Osteoblast (primary cell): ENCODE measurements at regions not wholly inside any gene's neighbourhood (a gene's known extent, or its start where the extent isn't known, plus 50 kb on each side); places are given as distances from the start of the nearest gene placed in this dataset.

Source experiments
- DNase-seq: peaks from one replicate; pipeline ENCODE4 v3.0.0; 2011; ENCODE audit warnings: low spot score, mixed read lengths; ENCODE audit not compliant: insufficient read length; ENCODE audit errors: missing footprints
- H2AFZ ChIP-seq: 2 replicates; pipeline ENCODE4 v1.6.0; 2011; ENCODE audit warnings: mild to moderate bottlenecking, low read length
- H3K27ac ChIP-seq: 2 replicates; pipeline ENCODE4 v1.5.1; 2011; ENCODE audit warnings: mild to moderate bottlenecking, low read depth, low read length, moderate library complexity
- H3K27me3 ChIP-seq: 2 replicates; pipeline ENCODE4 v1.6.0; 2012; ENCODE audit warnings: mild to moderate bottlenecking, control low read depth, inconsistent platforms, low read length, moderate library complexity; ENCODE audit not compliant: insufficient read depth
- H3K36me3 ChIP-seq: 2 replicates; pipeline ENCODE4 v1.5.1; 2011; ENCODE audit warnings: mild to moderate bottlenecking, low read length, control low read depth, moderate library complexity; ENCODE audit not compliant: insufficient read depth
- H3K4me1 ChIP-seq: 2 replicates; pipeline ENCODE4 v1.5.1; 2011; ENCODE audit warnings: mild to moderate bottlenecking, low read length, control low read depth, moderate library complexity; ENCODE audit not compliant: insufficient read depth
- H3K4me2 ChIP-seq: 2 replicates; pipeline ENCODE4 v1.6.0; 2011; ENCODE audit warnings: mild to moderate bottlenecking, low read length; ENCODE audit not compliant: insufficient read depth
- H3K4me3 ChIP-seq: fragments of 200-600 bp; sonication (generic); 3 replicates; pipeline ENCODE4 v1.5.1; 2012; ENCODE audit warnings: mild to moderate bottlenecking, low read length, inconsistent platforms; ENCODE audit not compliant: insufficient read depth
- H3K79me2 ChIP-seq: 2 replicates; pipeline ENCODE4 v1.6.0; 2012; ENCODE audit warnings: mild to moderate bottlenecking, low read length, control low read depth, inconsistent platforms; ENCODE audit not compliant: insufficient read depth
- H3K9me3 ChIP-seq: 2 replicates; pipeline ENCODE4 v1.5.1; 2011; ENCODE audit warnings: low read depth, low read length, control low read depth
- H4K20me1 ChIP-seq: 2 replicates; pipeline ENCODE4 v1.6.0; 2012; ENCODE audit warnings: mild to moderate bottlenecking, low read length, control low read depth; ENCODE audit not compliant: insufficient read depth
- TF ChIP-seq, protein P1 (sequence below): IDR thresholded peaks from 2 replicates; pipeline ENCODE4 v1.5.1; 2011; ENCODE audit warnings: mild to moderate bottlenecking, low read depth, low read length, moderate library complexity; ENCODE audit errors: extremely low read depth

GRCh38 chr5:4208537-4208936 lies 612.9 kb downstream of the IRX1 start:
- TF ChIP-seq, protein P1, sequence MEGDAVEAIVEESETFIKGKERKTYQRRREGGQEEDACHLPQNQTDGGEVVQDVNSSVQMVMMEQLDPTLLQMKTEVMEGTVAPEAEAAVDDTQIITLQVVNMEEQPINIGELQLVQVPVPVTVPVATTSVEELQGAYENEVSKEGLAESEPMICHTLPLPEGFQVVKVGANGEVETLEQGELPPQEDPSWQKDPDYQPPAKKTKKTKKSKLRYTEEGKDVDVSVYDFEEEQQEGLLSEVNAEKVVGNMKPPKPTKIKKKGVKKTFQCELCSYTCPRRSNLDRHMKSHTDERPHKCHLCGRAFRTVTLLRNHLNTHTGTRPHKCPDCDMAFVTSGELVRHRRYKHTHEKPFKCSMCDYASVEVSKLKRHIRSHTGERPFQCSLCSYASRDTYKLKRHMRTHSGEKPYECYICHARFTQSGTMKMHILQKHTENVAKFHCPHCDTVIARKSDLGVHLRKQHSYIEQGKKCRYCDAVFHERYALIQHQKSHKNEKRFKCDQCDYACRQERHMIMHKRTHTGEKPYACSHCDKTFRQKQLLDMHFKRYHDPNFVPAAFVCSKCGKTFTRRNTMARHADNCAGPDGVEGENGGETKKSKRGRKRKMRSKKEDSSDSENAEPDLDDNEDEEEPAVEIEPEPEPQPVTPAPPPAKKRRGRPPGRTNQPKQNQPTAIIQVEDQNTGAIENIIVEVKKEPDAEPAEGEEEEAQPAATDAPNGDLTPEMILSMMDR, result no peak

DNA sequence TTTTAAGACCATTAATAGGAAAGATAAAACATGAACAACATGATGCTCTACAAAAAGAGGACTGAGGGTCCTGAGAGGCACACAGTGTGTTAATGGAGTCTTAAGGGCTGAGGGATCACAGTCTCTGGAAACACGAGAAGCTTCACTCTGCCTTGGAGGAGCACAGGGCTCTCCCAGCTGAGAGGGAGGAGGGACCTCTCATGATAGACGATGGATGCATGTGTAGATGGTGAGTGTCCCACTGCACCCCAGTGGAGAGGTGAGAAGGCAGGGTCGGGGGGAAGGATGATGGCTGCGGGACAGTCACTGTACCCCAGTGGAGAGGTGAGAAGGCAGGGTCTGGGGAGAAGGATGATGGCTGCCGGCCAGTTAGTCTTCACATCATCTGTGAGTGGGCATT lies 613.4 kb downstream of the IRX1 start:
- Histone ChIP-seq H3K4me3 (no peak overlapping the region), H3K4me2 (no peak overlapping the region), H3K4me1 (no peaks in the 10 kb centered on the region), H3K9me3 (peaks cover 5% of the 10 kb centered on the region), H2AFZ (no peak overlapping the region), H3K36me3 (no peaks in the 10 kb centered on the region), H3K27ac (no peak overlapping the region), H4K20me1 (no peaks in the 10 kb centered on the region), H3K27me3 (no peaks in the 10 kb centered on the region), H3K79me2 (no peaks in the 10 kb centered on the region)
- TF ChIP-seq, protein P1, result no peak
- DNase-seq, result no peak

More at GRCh38 chr5:4208537-4208936, 612.9 kb downstream of the IRX1 start:
- H3K4me3 ChIP-seq, result no peak overlapping the region
- no peak overlapping the region for H3K4me2 ChIP-seq
- H3K36me3 ChIP-seq, result no peaks in the 10 kb centered on the region
- no peak overlapping the region for H3K27ac ChIP-seq
- DNase-seq, result no peak
- H3K4me1 ChIP-seq, result no peaks in the 10 kb centered on the region
- H3K9me3 ChIP-seq, result peaks cover 5% of the 10 kb centered on the region
- H2AFZ ChIP-seq, result no peak overlapping the region
- no peaks in the 10 kb centered on the region for H3K79me2 ChIP-seq
- no peaks in the 10 kb centered on the region for H3K27me3 ChIP-seq
- no peaks in the 10 kb centered on the region for H4K20me1 ChIP-seq

- H3K4me1 ChIP-seq, result no peaks in the 10 kb centered on the region
- no peaks in the 10 kb centered on the region for H4K20me1 ChIP-seq
- no peak overlapping the region for H3K4me3 ChIP-seq
- H3K4me2 ChIP-seq, result no peak overlapping the region
- no peak overlapping the region for H2AFZ ChIP-seq
- no peak overlapping the region for H3K27ac ChIP-seq
- no peaks in the 10 kb centered on the region for H3K79me2 ChIP-seq
- H3K27me3 ChIP-seq, result no peaks in the 10 kb centered on the region
- TF ChIP-seq, protein P1, result no peak
- DNase-seq, result no peak
- H3K9me3 ChIP-seq, result no peaks in the 10 kb centered on the region
- H3K36me3 ChIP-seq, result no peaks in the 10 kb centered on the region
These were observed 616.6 kb downstream of the IRX1 start for GRCh38 chr5:4212071-4212739.

DNA sequence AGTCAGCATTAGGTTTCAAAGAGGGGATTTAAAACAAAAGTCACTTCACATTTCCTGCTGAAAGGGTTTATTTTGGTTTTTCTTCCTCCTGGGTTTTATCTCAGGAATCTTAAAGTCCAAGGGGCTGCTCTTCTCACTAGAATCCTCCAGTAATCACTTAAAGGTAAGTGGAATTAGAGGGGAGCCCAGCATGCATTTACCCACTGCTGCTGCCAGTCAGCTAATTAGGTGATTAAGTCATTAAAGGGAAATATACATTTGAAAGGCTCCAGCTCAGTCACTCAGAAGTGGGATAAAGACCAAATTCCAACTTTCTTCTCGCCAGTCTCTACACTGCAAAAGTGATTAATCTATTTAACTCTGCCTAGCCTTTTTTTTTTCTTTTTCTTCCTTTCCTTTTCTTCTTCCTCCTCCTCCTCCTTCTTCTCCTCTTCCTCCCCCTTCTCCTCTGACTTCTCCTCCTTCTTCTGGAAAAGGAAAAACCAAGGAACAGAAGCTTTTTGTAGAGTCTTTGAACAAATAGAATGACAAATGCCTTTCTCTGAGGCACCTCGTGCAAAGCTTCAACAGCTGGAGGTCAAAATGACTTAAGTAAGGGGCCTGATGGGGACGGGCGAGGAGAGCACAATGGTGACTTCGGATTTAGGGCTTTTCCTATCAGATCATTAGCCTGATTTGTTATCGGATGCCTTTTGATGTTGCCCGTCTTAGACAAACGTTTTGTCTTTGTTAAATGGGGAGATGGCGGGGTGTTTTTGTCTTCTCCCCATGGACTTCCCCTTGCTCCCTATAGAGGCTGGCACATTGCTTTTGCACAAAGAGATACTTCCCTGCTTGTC lies 617.6 kb downstream of the IRX1 start:
- Histone ChIP-seq H4K20me1 (no peaks in the 10 kb centered on the region), H3K79me2 (no peaks in the 10 kb centered on the region), H3K4me2 (no peak overlapping the region), H2AFZ (no peak overlapping the region), H3K27ac (no peak overlapping the region), H3K4me1 (no peaks in the 10 kb centered on the region), H3K9me3 (no peaks in the 10 kb centered on the region), H3K36me3 (no peaks in the 10 kb centered on the region), H3K4me3 (no peak overlapping the region), H3K27me3 (no peaks in the 10 kb centered on the region)
- DNase-seq, result no peak
- TF ChIP-seq, protein P1, result no peak
